HEK293 (cell line): ENCODE measurements at regions not wholly inside any gene's neighbourhood (a gene's known extent, or its start where the extent isn't known, plus 50 kb on each side); places are given as distances from the start of the nearest gene placed in this dataset.

Source experiments
- CTCF ChIP-seq: fragments of 450-650 bp; formaldehyde crosslinking; IDR thresholded peaks from 2 replicates; pipeline ENCODE4 v1.5.1; 2016; ENCODE audit warnings: missing biosample characterization, missing genetic modification characterization
- TSHZ1 ChIP-seq: fragments of 450-650 bp; formaldehyde crosslinking; IDR thresholded peaks from 2 replicates; pipeline ENCODE4 v1.5.1; 2016; ENCODE audit warnings: missing biosample characterization, missing genetic modification characterization, borderline replicate concordance
- ZNF837 ChIP-seq: fragments of 450-650 bp; formaldehyde crosslinking; IDR thresholded peaks from 2 replicates; pipeline ENCODE4 v1.5.1; 2016; ENCODE audit warnings: missing biosample characterization, missing genetic modification characterization
- ZSCAN18 ChIP-seq: fragments of 450-650 bp; formaldehyde crosslinking; IDR thresholded peaks from 2 replicates; pipeline ENCODE4 v1.5.1; 2016; ENCODE audit warnings: missing biosample characterization, missing genetic modification characterization

- no peak for TF ChIP-seq CTCF (tag by site-specific recombination)
- no peak for TF ChIP-seq TSHZ1 (tag by site-specific recombination)
- no peak for TF ChIP-seq ZNF837 (tag by site-specific recombination)
- no peak for TF ChIP-seq ZSCAN18 (tag by site-specific recombination)
Measured at GRCh38 chr3:71994203-71994602, 209.3 kb upstream of the PROK2 start.
